ENCODE measurements at regions not wholly inside any gene's neighbourhood (a gene's known extent, or its start where the extent isn't known, plus 50 kb on each side); places are given as distances from the start of the nearest gene placed in this dataset.
A peak's percentile ranks its signal among the peaks of the same experiment; 100 is the strongest.

GRCh38 chr1:9472386-9473031 lies 66.8 kb upstream of the SLC25A33 start (continued):
- TF ChIP-seq REST (IDR thresholded peaks at IDR 0.05; ENCODE audit: low read depth, low read length), result no peak

- POLR2A ChIA-PET, result no interaction called here
- TF ChIP-seq FOSL2 (IDR thresholded peaks at IDR 0.05; ENCODE audit: borderline replicate concordance, low read depth), result peak; percentile 10; the same call in 1 of the 2 replicates
- no peak for TF ChIP-seq POLR2AphosphoS5 (IDR thresholded peaks at IDR 0.05; ENCODE audit: low read depth, low read length)
- no peak for TF ChIP-seq GABPA (IDR thresholded peaks at IDR 0.05; ENCODE audit: low read depth)
- TF ChIP-seq TCF12 (IDR thresholded peaks at IDR 0.05), result no peak
- no peak for TF ChIP-seq SIN3A (IDR thresholded peaks at IDR 0.05; ENCODE audit: borderline replicate concordance, low read depth, low read length)
- TF ChIP-seq GATA2 (CRISPR knock-in tag; IDR thresholded peaks at IDR 0.05), result no peak
- no peak for TF ChIP-seq YY1 (IDR thresholded peaks at IDR 0.05; ENCODE audit: low read depth)
- TF ChIP-seq MAX (IDR thresholded peaks at IDR 0.05; ENCODE audit: low read depth), result peak; percentile 72
- Histone ChIP-seq H2AFZ (ENCODE audit: low read depth) (peak overlapping the region; percentile 66; the same call in 1 of the 2 replicates), H4K20me1 (ENCODE audit: insufficient read depth) (no peaks in the 10 kb centered on the region), H3K27ac (ENCODE audit: low read depth in 2 of 2, low read length in 1 of 2) (no peak overlapping the region), H3K27me3 (ENCODE audit: insufficient read depth) (no peaks in the 10 kb centered on the region), H3K9me2 (no peaks in the 10 kb centered on the region), H3K4me2 (no peak overlapping the region), H3K79me2 (ENCODE audit: insufficient read depth) (no peaks in the 10 kb centered on the region), H3K9ac (no peak overlapping the region), H3K36me3 (replicated peaks in 1 of 2; ENCODE audit: control insufficient read depth in 1 of 2, insufficient read depth in 2 of 2, low read length in 1 of 2) (no peaks in the 10 kb centered on the region), H3K9me3 (no peaks in the 10 kb centered on the region), H3K4me3 (ENCODE audit: low read depth in 2 of 2, low read length in 1 of 2) (no peak overlapping the region), H3K4me1 (ENCODE audit: control insufficient read depth in 1 of 2, insufficient read depth in 2 of 2, low read depth in 1 of 2, low read length in 1 of 2) (no peaks in the 10 kb centered on the region), H3F3A (replicated peaks; ENCODE audit: insufficient read depth) (no peaks in the 10 kb centered on the region)
- CTCF ChIA-PET, result interaction anchor here (0.7 to 1.5 kb wide), 3 partner anchors 18 to 23 kb away, joined by 3 to 5 read pairs (median 5); no protein-coding TSS in a partner anchor
- peak; percentile 31 for DNase-seq
- WGBS (ENCODE audit: low lambda C conversion rate), result 57% methylated on average over 13 of the region's 14 CpGs
Observed at GRCh38 chr1:9473032-9473807, 66.0 kb upstream of the SLC25A33 start.
